Mucosa of rectum (tissue), 2 donors: ENCODE measurements at regions not wholly inside any gene's neighbourhood (a gene's known extent, or its start where the extent isn't known, plus 50 kb on each side); places are given as distances from the start of the nearest gene placed in this dataset.

Experiments used
- H3K27ac ChIP-seq, 2 donors: one replicate each; pipeline ENCODE4 v1.7.0; 2013; ENCODE audit warnings: inconsistent platforms in 2 of 2, low read depth in 2 of 2, low read length in 2 of 2
- H3K27me3 ChIP-seq, 2 donors: one replicate each; pipeline ENCODE4 v1.7.0; 2013; ENCODE audit warnings: low read length in 2 of 2; ENCODE audit not compliant: control insufficient read depth in 2 of 2, insufficient read depth in 2 of 2
- H3K36me3 ChIP-seq, 2 donors: one replicate each; pipeline ENCODE4 v1.7.0; 2013; ENCODE audit warnings: low read length in 2 of 2; ENCODE audit not compliant: control insufficient read depth in 2 of 2, insufficient read depth in 2 of 2
- H3K4me1 ChIP-seq, 2 donors: one replicate each; pipeline ENCODE4 v1.7.0; 2013; ENCODE audit warnings: low read length in 2 of 2, mild to moderate bottlenecking in 1 of 2; ENCODE audit not compliant: control insufficient read depth in 2 of 2, insufficient read depth in 2 of 2
- H3K4me3 ChIP-seq, 2 donors: one replicate each; pipeline ENCODE4 v1.7.0; 2013; ENCODE audit warnings: low read length in 2 of 2
- H3K9ac ChIP-seq, 2 donors: one replicate each; pipeline ENCODE4 v1.7.0; 2013; ENCODE audit warnings: low read length in 2 of 2, low read depth in 1 of 2, mild to moderate bottlenecking in 1 of 2
- H3K9me3 ChIP-seq, 2 donors: one replicate each; pipeline ENCODE4 v1.7.0; 2013; ENCODE audit warnings: low read length in 2 of 2; ENCODE audit not compliant: control insufficient read depth in 2 of 2
- donor health status: healthy.
- donor health status: Normal muscosa, but diverticular disease.

GRCh38 chr1:23627069-23627735, 64.4 kb upstream of the RPL11 start:
- Histone ChIP-seq H3K27me3 (no peaks in the 10 kb centered on the region), H3K9ac (peak overlapping the region; percentile 12 to 41), H3K4me3 (peak overlapping the region; percentile 6 to 60), H3K9me3 (no peaks in the 10 kb centered on the region), H3K27ac (peak overlapping the region; percentile 23 to 51), H3K4me1 (peaks cover 3 to 9% of the 10 kb centered on the region in 2 donors), H3K36me3 (no peaks in the 10 kb centered on the region)

- Histone ChIP-seq H3K4me3 (no peak overlapping the region), H3K36me3 (no peaks in the 10 kb centered on the region), H3K9ac (no peak overlapping the region), H3K4me1 (peaks cover 3 to 9% of the 10 kb centered on the region in 2 donors), H3K27me3 (no peaks in the 10 kb centered on the region), H3K27ac (no peak overlapping the region), H3K9me3 (no peaks in the 10 kb centered on the region)
These were observed 65.6 kb upstream of the RPL11 start for GRCh38 chr1:23625929-23626535.

GRCh38 chr1:23625459-23625858, 66.1 kb upstream of the RPL11 start:
- Histone ChIP-seq H3K4me3 (no peak overlapping the region), H3K4me1 (peaks cover 4 to 11% of the 10 kb centered on the region in 2 donors), H3K9ac (no peak overlapping the region), H3K27ac (no peak overlapping the region), H3K9me3 (no peaks in the 10 kb centered on the region), H3K27me3 (no peaks in the 10 kb centered on the region), H3K36me3 (no peaks in the 10 kb centered on the region)

GRCh38 chr1:23624440-23624839, 65.1 kb upstream of the ID3 start:
- no peak overlapping the region for H3K27ac ChIP-seq
- H3K4me1 ChIP-seq, result peaks cover 12 to 19% of the 10 kb centered on the region in 2 donors
- no peak overlapping the region for H3K9ac ChIP-seq
- H3K9me3 ChIP-seq, result no peaks in the 10 kb centered on the region
- H3K36me3 ChIP-seq, result no peaks in the 10 kb centered on the region
- H3K4me3 ChIP-seq, result no peak overlapping the region
- H3K27me3 ChIP-seq, result no peaks in the 10 kb centered on the region

- no peak overlapping the region for H3K9ac ChIP-seq
- peaks cover 17 to 20% of the 10 kb centered on the region in 2 donors for H3K4me1 ChIP-seq
- no peak overlapping the region for H3K27ac ChIP-seq
- H3K4me3 ChIP-seq, result no peak overlapping the region
- H3K27me3 ChIP-seq, result no peaks in the 10 kb centered on the region
- no peaks in the 10 kb centered on the region for H3K36me3 ChIP-seq
- H3K9me3 ChIP-seq, result no peaks in the 10 kb centered on the region
These were observed 63.0 kb upstream of the ID3 start for GRCh38 chr1:23622284-23622683.

- peak overlapping the region in 1 of 2 donors; percentile 66 for H3K27ac ChIP-seq
These were observed 61.3 kb upstream of the ID3 start for GRCh38 chr1:23620605-23621004.

GRCh38 chr1:23619299-23620188, 60.2 kb upstream of the ID3 start:
- H3K4me1 ChIP-seq, result peaks cover 14 to 15% of the 10 kb centered on the region in 2 donors
- H3K9me3 ChIP-seq, result no peaks in the 10 kb centered on the region
- no peaks in the 10 kb centered on the region for H3K27me3 ChIP-seq
- H3K36me3 ChIP-seq, result no peaks in the 10 kb centered on the region
- H3K27ac ChIP-seq, result peak overlapping the region; percentile 59 to 66
- peak overlapping the region; percentile 64 to 66 for H3K4me3 ChIP-seq
- H3K9ac ChIP-seq, result peak overlapping the region; percentile 29 to 74

More at GRCh38 chr1:23620605-23621004, 61.3 kb upstream of the ID3 start:
- Histone ChIP-seq H3K9me3 (no peaks in the 10 kb centered on the region), H3K36me3 (no peaks in the 10 kb centered on the region), H3K9ac (no peak overlapping the region), H3K27me3 (no peaks in the 10 kb centered on the region), H3K4me3 (peak overlapping the region in 1 of 2 donors; percentile 10), H3K4me1 (peaks cover 14 to 15% of the 10 kb centered on the region in 2 donors)

GRCh38 chr1:23618586-23619083, 59.3 kb upstream of the ID3 start:
- Histone ChIP-seq H3K36me3 (no peaks in the 10 kb centered on the region), H3K9ac (peak overlapping the region; percentile 29 to 74), H3K4me1 (peaks cover 15 to 19% of the 10 kb centered on the region in 2 donors), H3K27ac (peak overlapping the region in 1 of 2 donors; percentile 66), H3K9me3 (no peaks in the 10 kb centered on the region), H3K27me3 (no peaks in the 10 kb centered on the region), H3K4me3 (peak overlapping the region in 1 of 2 donors; percentile 66)

GRCh38 chr1:23617084-23617521, 57.8 kb upstream of the ID3 start:
- H3K9me3 ChIP-seq, result no peaks in the 10 kb centered on the region
- peaks cover 15 to 25% of the 10 kb centered on the region in 2 donors for H3K4me1 ChIP-seq
- H3K4me3 ChIP-seq, result no peak overlapping the region
- H3K27me3 ChIP-seq, result no peaks in the 10 kb centered on the region
- H3K36me3 ChIP-seq, result no peaks in the 10 kb centered on the region
- H3K27ac ChIP-seq, result no peak overlapping the region
- H3K9ac ChIP-seq, result no peak overlapping the region
